HepG2 (cell line): ENCODE measurements at regions not wholly inside any gene's neighbourhood (a gene's known extent, or its start where the extent isn't known, plus 50 kb on each side); places are given as distances from the start of the nearest gene placed in this dataset.

ENCODE experiments used
- ATAC-seq: fragments of 200-7000 bp; cut with Tn5 transposase; 3 replicates; pipeline ENCODE4 v1.9.1; 2020; ENCODE audit warnings: mild to moderate bottlenecking, moderate library complexity
- BruUV-seq: library from RNA; stranded (reverse); fragments of 400-500 nt; replicated peaks from 2 replicates; lab custom pipeline; 2021; lab: Mats Ljungman, UMichigan
- CTCF ChIA-PET: fragments of 300-600 bp; formaldehyde crosslinking; extraction: SDS; loops from one replicate; lab custom pipeline; 2021; ENCODE audit warnings: low total read pairs, inconsistent platforms, low intra/inter-chr PET ratio; lab: Yijun Ruan, JAX
- POLR2A ChIA-PET: fragments of 350-600 bp; sonication (Branson Sonifier 250); formaldehyde crosslinking; loops from one replicate; lab custom pipeline; 2020; ENCODE audit warnings: antibody characterized with exemption, inconsistent platforms; lab: Yijun Ruan, JAX
- DNase-seq: peaks from one replicate; pipeline ENCODE4 v3.0.0-alpha.2; 2015; ENCODE audit warnings: low spot score
- FAIRE-seq: peaks from 3 replicates; lab custom pipeline; 2011; peaks lifted over from hg19 to GRCh38; lab: Jason Lieb, UNC
- H2AFZ ChIP-seq: one replicate; pipeline ENCODE4 v1.6.1; 2011; ENCODE audit warnings: low read length, inconsistent platforms
- H3K27ac ChIP-seq: fragments of 300-600 bp; 3 replicates; pipeline ENCODE4 v1.8.0; 2011; ENCODE audit warnings: mixed run types, mild to moderate bottlenecking, mixed read lengths, low read length, inconsistent platforms; ENCODE audit not compliant: insufficient read depth; ENCODE audit errors: extremely low read length
- H3K27me3 ChIP-seq, 2 experiments: fragments of 200-600 bp in 1 of 2; 2 replicates in 1 of 2; 3 replicates in 1 of 2; pipeline versions ENCODE4 v1.6.0 to v1.8.0; 2011; ENCODE audit warnings: low read length in 2 of 2, mild to moderate bottlenecking in 2 of 2, moderate library complexity in 2 of 2, inconsistent platforms in 1 of 2; ENCODE audit not compliant: insufficient read depth in 2 of 2, control insufficient read depth in 1 of 2
- H3K36me3 ChIP-seq, 2 experiments: fragments of 200-600 bp in 1 of 2; replicated peaks in 1 of 2; 2 replicates in 1 of 2; 3 replicates in 1 of 2; pipeline versions ENCODE4 v1.5.1 to v1.8.0; 2011; ENCODE audit warnings: low read length in 2 of 2, inconsistent platforms in 1 of 2; ENCODE audit not compliant: insufficient read depth in 2 of 2, control insufficient read depth in 1 of 2
- H3K4me1 ChIP-seq: 2 replicates; pipeline ENCODE4 v1.5.1; 2012; ENCODE audit warnings: low read length, inconsistent platforms; ENCODE audit not compliant: insufficient read depth
- H3K4me2 ChIP-seq: 2 replicates; pipeline ENCODE4 v1.6.0; 2011; ENCODE audit warnings: low read depth, low read length, inconsistent platforms
- H3K4me3 ChIP-seq, 3 experiments: fragments of 200-600 bp in 1 of 3; sonication (generic), shearing (Covaris generic) in 1 of 3; replicated peaks in 1 of 3; 2 replicates each; pipeline ENCODE4 v1.5.1; 2011 to 2016; ENCODE audit warnings: low read length in 3 of 3, inconsistent platforms in 2 of 3, low read depth in 2 of 3, mild to moderate bottlenecking in 2 of 3, control low read depth in 1 of 3, mixed read lengths in 1 of 3; ENCODE audit not compliant: insufficient read depth in 1 of 3
- H3K79me2 ChIP-seq: one replicate; pipeline ENCODE4 v1.6.1; 2011; ENCODE audit warnings: low read length, inconsistent platforms; ENCODE audit not compliant: insufficient read depth
- H3K9ac ChIP-seq: 2 replicates; pipeline ENCODE4 v1.6.0; 2011; ENCODE audit warnings: mild to moderate bottlenecking, low read depth, low read length, inconsistent platforms; ENCODE audit not compliant: insufficient read depth
- H3K9me3 ChIP-seq: 2 replicates; pipeline ENCODE4 v1.5.1; 2012; ENCODE audit warnings: mild to moderate bottlenecking, low read length
- H4K20me1 ChIP-seq: 2 replicates; pipeline ENCODE4 v1.6.0; 2011; ENCODE audit warnings: inconsistent platforms, mild to moderate bottlenecking, low read length, moderate library complexity; ENCODE audit not compliant: insufficient read depth
- ARNT2 ChIP-seq: sonication (generic); formaldehyde crosslinking; IDR thresholded peaks from 2 replicates; pipeline ENCODE4 v1.8.0; 2022; ENCODE audit warnings: mild to moderate bottlenecking, low read depth, missing genetic modification reagents, moderate library complexity
- EEA1 ChIP-seq: sonication (generic); formaldehyde crosslinking; IDR thresholded peaks from 2 replicates; pipeline ENCODE4 v1.5.1; 2020; ENCODE audit warnings: mild to moderate bottlenecking, missing genetic modification reagents, borderline replicate concordance
- GLI4 ChIP-seq: sonication (generic); formaldehyde crosslinking; IDR thresholded peaks from 2 replicates; pipeline ENCODE4 v1.5.1; 2020; ENCODE audit warnings: missing genetic modification reagents, mild to moderate bottlenecking, moderate library complexity, borderline replicate concordance
- NFE2 ChIP-seq: sonication (generic); formaldehyde crosslinking; IDR thresholded peaks from 2 replicates; pipeline ENCODE4 v1.4.0; 2020; ENCODE audit warnings: missing genetic modification reagents
- POLR2A ChIP-seq, 2 experiments: IDR thresholded peaks; 2 replicates each; pipeline ENCODE4 v1.6.1; 2011; ENCODE audit warnings: low read depth in 2 of 2, low read length in 2 of 2, mild to moderate bottlenecking in 1 of 2, moderate library complexity in 1 of 2; ENCODE audit not compliant: insufficient read depth in 1 of 2
- RFXANK ChIP-seq: IDR thresholded peaks from 2 replicates; pipeline ENCODE4 v1.6.1; 2016
- SALL2 ChIP-seq: sonication (generic); formaldehyde crosslinking; IDR thresholded peaks from 2 replicates; pipeline ENCODE4 v1.8.1; 2023; ENCODE audit warnings: mild to moderate bottlenecking, missing genetic modification reagents, inconsistent platforms
- ZBTB8A ChIP-seq: sonication (generic); formaldehyde crosslinking; IDR thresholded peaks from 2 replicates; pipeline ENCODE4 v1.4.0; 2020; ENCODE audit warnings: mild to moderate bottlenecking, low read depth, missing genetic modification reagents, borderline replicate concordance
- ZNF180 ChIP-seq: sonication (generic); formaldehyde crosslinking; IDR thresholded peaks from 2 replicates; pipeline ENCODE4 v1.4.0; 2020; ENCODE audit warnings: low read depth, missing genetic modification reagents, borderline replicate concordance
- ZNF773 ChIP-seq: sonication (generic); formaldehyde crosslinking; IDR thresholded peaks from 2 replicates; pipeline ENCODE4 v1.4.0; 2020; ENCODE audit warnings: missing genetic modification reagents, borderline replicate concordance
- WGBS: methylation state at CpG from one replicate; pipeline ENCODE4 v1.1.6; 2017; ENCODE audit warnings: low lambda C conversion rate; 5-methylcytosine and 5-hydroxymethylcytosine counted together
- in situ Hi-C: cut with HindIII; loops from 2 replicates; pipeline ENCODE4 v1.10.0; 2017; ENCODE audit warnings: low pct_unique_long_range_greater_than_20kb; ENCODE audit not compliant: extremely low pct_ligation_motif_present
- intact Hi-C: fragments of 100-400 bp; cut with micrococcal nuclease; formaldehyde crosslinking; loops from one replicate; pipeline ENCODE4 v1.10.0; 2022; ENCODE audit not compliant: unreplicated experiment
- TF ChIP-seq, protein P1 (sequence below): sonication (generic); formaldehyde crosslinking; IDR thresholded peaks from 2 replicates; pipeline ENCODE4 v1.4.0; 2020; ENCODE audit warnings: low read depth, mild to moderate bottlenecking, missing genetic modification reagents

DNA sequence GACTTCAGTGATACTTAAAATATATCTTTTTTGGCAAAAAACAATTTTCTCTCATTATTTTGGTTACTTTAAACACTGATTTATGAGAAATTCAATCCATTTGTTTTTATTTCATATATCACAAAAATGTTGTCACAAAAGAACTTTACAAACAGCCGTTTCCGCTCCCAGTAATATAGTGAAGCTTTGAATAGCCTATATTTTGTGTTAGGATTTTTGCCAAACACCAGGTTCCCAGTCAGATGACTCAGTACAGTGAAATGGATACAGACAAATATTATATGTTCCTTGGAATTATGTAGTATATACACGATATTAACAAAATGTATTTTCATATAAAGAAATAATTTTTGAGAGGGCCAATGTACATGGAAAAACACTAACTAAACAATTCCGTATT lies 411.1 kb downstream of the CCER1 start:
- CTCF ChIA-PET: no interaction called here
- in situ Hi-C loops: no loop called here
- FAIRE-seq (no peak), ATAC-seq (no peak), DNase-seq (no peak)
- H3K4me2 ChIP-seq: no peak overlapping the region
- peaks cover 12% of the 10 kb centered on the region; the same call in 1 of the 2 replicates for H3K9me3 ChIP-seq
- intact Hi-C loops: no loop called here
- POLR2A ChIA-PET: no interaction called here
- no peak overlapping the region for H2AFZ ChIP-seq
- no peaks in the 10 kb centered on the region for H3K4me1 ChIP-seq
- no peaks in the 10 kb centered on the region for H3K79me2 ChIP-seq
- H3K36me3 ChIP-seq: no peaks in the 10 kb centered on the region
- TF ChIP-seq POLR2A (IDR thresholded peaks at IDR 0.05; ENCODE audit: insufficient read depth in 1 of 2, low read depth in 2 of 2, low read length in 2 of 2): no peak
- TF ChIP-seq ZNF773 (CRISPR knock-in tag): no peak
- TF ChIP-seq RFXANK (CRISPR knock-in tag): no peak
- TF ChIP-seq ZNF180 (CRISPR knock-in tag): no peak
- TF ChIP-seq GLI4 (CRISPR knock-in tag): no peak
- TF ChIP-seq ARNT2 (CRISPR knock-in tag): no peak
- TF ChIP-seq EEA1 (CRISPR knock-in tag): no peak
- TF ChIP-seq NFE2 (CRISPR knock-in tag): no peak
- no peak for TF ChIP-seq SALL2 (CRISPR knock-in tag)
- TF ChIP-seq, protein P1, sequence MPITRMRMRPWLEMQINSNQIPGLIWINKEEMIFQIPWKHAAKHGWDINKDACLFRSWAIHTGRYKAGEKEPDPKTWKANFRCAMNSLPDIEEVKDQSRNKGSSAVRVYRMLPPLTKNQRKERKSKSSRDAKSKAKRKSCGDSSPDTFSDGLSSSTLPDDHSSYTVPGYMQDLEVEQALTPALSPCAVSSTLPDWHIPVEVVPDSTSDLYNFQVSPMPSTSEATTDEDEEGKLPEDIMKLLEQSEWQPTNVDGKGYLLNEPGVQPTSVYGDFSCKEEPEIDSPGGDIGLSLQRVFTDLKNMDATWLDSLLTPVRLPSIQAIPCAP (CRISPR knock-in tag): no peak
- TF ChIP-seq ZBTB8A: no peak
- H3K4me3 ChIP-seq: no peak overlapping the region
- no peak overlapping the region for H3K9ac ChIP-seq
- no TSS peak for BruUV-seq
- H3K27me3 ChIP-seq: no peaks in the 10 kb centered on the region
- WGBS: 5% methylated on average over 4 of the region's 4 CpGs
- H4K20me1 ChIP-seq: no peaks in the 10 kb centered on the region
- no peak overlapping the region for H3K27ac ChIP-seq
